Cardiac fibroblast (primary cell): ENCODE measurements at regions not wholly inside any gene's neighbourhood (a gene's known extent, or its start where the extent isn't known, plus 50 kb on each side); places are given as distances from the start of the nearest gene placed in this dataset.
A peak's percentile ranks its signal among the peaks of the same experiment; 100 is the strongest.

ENCODE experiments used
- DNase-seq, 2 donors: peaks; one replicate each; pipeline versions ENCODE4 v3.0.0 to v3.0.0-alpha.2; 2010; ENCODE audit warnings: low read depth in 2 of 2
- H3K4me3 ChIP-seq, 2 donors: replicated peaks in 1 of 2; 1 replicate in 1 of 2; 2 replicates in 1 of 2; pipeline ENCODE4 v1.5.1; 2011; ENCODE audit warnings: low read depth in 2 of 2, low read length in 2 of 2, mild to moderate bottlenecking in 2 of 2, moderate library complexity in 1 of 2
- TF ChIP-seq, protein P1 (sequence below): IDR thresholded peaks from one replicate; pipeline ENCODE4 v1.5.1; 2011; ENCODE audit warnings: low read depth, mild to moderate bottlenecking, low read length, inconsistent platforms

GRCh38 chr15:35728219-35728940 lies 182.4 kb upstream of the DPH6 start:
- TF ChIP-seq, protein P1, sequence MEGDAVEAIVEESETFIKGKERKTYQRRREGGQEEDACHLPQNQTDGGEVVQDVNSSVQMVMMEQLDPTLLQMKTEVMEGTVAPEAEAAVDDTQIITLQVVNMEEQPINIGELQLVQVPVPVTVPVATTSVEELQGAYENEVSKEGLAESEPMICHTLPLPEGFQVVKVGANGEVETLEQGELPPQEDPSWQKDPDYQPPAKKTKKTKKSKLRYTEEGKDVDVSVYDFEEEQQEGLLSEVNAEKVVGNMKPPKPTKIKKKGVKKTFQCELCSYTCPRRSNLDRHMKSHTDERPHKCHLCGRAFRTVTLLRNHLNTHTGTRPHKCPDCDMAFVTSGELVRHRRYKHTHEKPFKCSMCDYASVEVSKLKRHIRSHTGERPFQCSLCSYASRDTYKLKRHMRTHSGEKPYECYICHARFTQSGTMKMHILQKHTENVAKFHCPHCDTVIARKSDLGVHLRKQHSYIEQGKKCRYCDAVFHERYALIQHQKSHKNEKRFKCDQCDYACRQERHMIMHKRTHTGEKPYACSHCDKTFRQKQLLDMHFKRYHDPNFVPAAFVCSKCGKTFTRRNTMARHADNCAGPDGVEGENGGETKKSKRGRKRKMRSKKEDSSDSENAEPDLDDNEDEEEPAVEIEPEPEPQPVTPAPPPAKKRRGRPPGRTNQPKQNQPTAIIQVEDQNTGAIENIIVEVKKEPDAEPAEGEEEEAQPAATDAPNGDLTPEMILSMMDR: no peak
- no peak for DNase-seq
- H3K4me3 ChIP-seq: no peak overlapping the region

DNA sequence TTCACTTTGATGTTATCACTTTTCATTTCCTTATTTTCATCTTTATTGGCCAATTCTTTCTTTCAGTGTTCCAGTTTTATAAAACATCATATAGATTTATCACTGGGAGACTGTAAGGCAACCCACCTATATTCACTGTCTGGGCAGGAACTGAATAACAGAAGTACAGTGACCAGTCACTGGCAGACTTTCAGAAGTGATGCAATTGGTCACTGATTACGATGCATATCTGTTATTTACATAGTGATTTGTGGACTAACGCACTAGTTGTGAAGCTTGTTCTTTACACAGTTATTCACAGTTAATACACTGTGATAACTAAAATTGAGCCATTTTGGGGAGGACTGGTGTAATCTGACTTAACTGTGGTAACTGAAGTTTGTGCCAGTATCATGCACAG lies 190.2 kb upstream of the DPH6 start:
- TF ChIP-seq, protein P1: no peak
- peak; percentile 31 to 56 for DNase-seq
- H3K4me3 ChIP-seq: no peak overlapping the region

DNA sequence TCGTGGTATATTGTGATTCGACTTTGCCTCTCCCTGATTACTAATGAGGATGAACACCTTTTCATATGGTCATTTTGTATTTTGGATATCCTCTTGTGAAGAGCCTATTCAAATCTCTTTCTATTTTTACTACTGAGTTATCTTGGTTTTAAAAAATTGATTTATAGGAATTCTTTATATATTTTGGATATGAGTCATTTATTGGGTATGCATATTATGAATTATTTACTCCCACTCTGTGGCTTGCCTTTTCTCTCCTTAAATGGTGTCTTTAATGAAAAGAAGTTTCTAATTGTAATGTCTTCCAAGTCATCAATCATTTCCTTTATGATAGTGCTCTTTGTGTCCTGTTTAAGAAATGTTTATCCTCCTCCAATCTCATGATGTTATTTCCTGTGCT lies 191.5 kb upstream of the DPH6 start:
- H3K4me3 ChIP-seq: no peak overlapping the region
- peak in 1 of 2 donors; percentile 22 for DNase-seq
- TF ChIP-seq, protein P1: no peak

DNA sequence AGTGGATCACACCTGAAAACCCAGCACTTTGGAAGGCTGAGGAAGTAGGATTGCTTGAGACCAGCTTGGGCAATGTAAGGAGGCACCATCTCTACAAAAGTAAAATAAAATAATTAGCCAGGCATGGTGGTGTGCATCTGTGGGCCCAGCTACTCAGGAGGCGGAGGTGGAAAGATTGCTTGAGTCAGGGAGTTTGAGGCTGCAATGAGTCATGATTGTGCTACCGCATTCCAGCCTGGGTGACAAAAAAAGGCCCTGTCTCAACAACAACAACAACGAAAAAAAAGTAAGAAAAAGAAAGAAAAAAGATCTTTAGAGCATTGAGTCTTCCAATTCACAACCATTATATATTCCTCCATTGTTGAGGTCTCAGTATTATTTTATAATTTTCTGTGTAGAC lies 192.4 kb upstream of the DPH6 start:
- no peak overlapping the region for H3K4me3 ChIP-seq
- TF ChIP-seq, protein P1: no peak
- peak; percentile 65 to 90 for DNase-seq

GRCh38 chr15:35740761-35741160 lies 194.8 kb upstream of the DPH6 start:
- peak; percentile 58 to 59 for DNase-seq
- TF ChIP-seq, protein P1: no peak
- H3K4me3 ChIP-seq: no peak overlapping the region

DNA sequence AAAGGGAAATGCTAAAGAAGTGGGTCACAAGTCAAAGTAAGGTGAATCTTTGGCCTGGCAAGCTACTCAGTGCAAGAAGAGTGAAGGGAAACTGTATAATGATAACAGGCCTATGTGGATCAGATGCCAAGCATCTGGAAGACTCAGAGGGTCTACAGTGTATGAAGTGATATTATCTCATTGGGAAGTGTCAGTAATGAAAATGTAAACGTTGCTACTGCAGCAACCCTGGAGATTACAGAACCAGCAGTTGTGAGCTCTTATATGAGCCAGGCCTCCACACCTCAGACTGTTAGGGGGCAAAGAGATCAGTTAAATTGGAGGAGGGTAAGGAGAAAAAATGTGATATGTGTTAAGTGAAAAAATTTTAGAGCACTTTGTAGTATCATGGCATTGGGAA lies 195.4 kb upstream of the DPH6 start:
- TF ChIP-seq, protein P1: no peak
- DNase-seq: no peak
- no peak overlapping the region for H3K4me3 ChIP-seq

DNA sequence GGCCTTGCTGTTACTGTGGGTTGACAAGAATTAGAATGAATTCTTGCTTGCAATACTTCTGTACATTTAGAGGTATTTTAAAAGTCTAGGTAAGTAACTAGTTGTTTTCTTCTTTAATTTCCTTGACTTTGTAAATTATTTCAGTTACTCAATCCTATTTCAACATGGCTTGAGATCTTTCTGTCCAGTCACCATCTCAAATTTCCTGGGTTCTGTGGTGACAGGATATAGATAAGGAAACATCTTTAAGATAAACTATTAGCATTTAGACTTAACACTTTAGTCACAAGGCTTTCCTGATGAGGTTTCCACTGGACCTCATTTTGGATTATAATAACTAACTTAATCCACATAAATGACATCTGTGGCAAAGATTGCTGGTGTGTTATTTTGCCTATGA lies 195.9 kb upstream of the DPH6 start:
- no peak overlapping the region for H3K4me3 ChIP-seq
- TF ChIP-seq, protein P1: no peak
- DNase-seq: peak in 1 of 2 donors; percentile 29
